ENCODE measurements at regions not wholly inside any gene's neighbourhood (a gene's known extent, or its start where the extent isn't known, plus 50 kb on each side); places are given as distances from the start of the nearest gene placed in this dataset.

GRCh38 chr9:36764364-36765076 lies 191.8 kb downstream of the MELK start:
- no peak for DNase-seq

GRCh38 chr9:36765077-36765390 lies 192.3 kb downstream of the MELK start:
- DNase-seq: no peak

- DNase-seq: peak; percentile 25
Observed at GRCh38 chr9:36765468-36766341, 193.0 kb downstream of the MELK start.

- no peak for DNase-seq
Observed at GRCh38 chr9:36768677-36769076, 196.0 kb downstream of the MELK start.

GRCh38 chr9:36770025-36770424 lies 197.3 kb downstream of the MELK start:
- DNase-seq: no peak

- peak; percentile 31 for DNase-seq
Observed at GRCh38 chr9:36772449-36773403, 200.0 kb downstream of the MELK start.

- no peak for DNase-seq
Observed at GRCh38 chr9:36778682-36779081, 206.0 kb downstream of the MELK start.

- no peak for DNase-seq
Observed at GRCh38 chr9:36779582-36779981, 206.9 kb downstream of the MELK start.

- DNase-seq: no peak
Observed at GRCh38 chr9:36780186-36780585, 207.5 kb downstream of the MELK start.

- no peak for DNase-seq
Observed at GRCh38 chr9:36781533-36781932, 208.8 kb downstream of the MELK start.

Measured in fibroblast of skin of scalp (primary cell).